Choroid plexus epithelial cell (primary cell): ENCODE measurements at regions not wholly inside any gene's neighbourhood (a gene's known extent, or its start where the extent isn't known, plus 50 kb on each side); places are given as distances from the start of the nearest gene placed in this dataset.
"Not testable (repeated sequence)": the region's sequence is repeated elsewhere in the genome, so short reads cannot be mapped to it uniquely, and the experiment has no call there.

Source experiments
- DNase-seq: peaks from one replicate; pipeline ENCODE4 v3.0.0-alpha.2; 2010; ENCODE audit warnings: low read depth
- H3K4me3 ChIP-seq: 2 replicates; pipeline ENCODE4 v1.5.1; 2011; ENCODE audit warnings: low read depth, mild to moderate bottlenecking, control low read depth, low read length, moderate library complexity
- TF ChIP-seq, protein P1 (sequence below): conservative IDR thresholded peaks from 2 replicates; pipeline ENCODE4 v1.5.1; 2011; ENCODE audit warnings: low read depth, mild to moderate bottlenecking, control low read depth, inconsistent platforms, low read length, moderate library complexity

DNA sequence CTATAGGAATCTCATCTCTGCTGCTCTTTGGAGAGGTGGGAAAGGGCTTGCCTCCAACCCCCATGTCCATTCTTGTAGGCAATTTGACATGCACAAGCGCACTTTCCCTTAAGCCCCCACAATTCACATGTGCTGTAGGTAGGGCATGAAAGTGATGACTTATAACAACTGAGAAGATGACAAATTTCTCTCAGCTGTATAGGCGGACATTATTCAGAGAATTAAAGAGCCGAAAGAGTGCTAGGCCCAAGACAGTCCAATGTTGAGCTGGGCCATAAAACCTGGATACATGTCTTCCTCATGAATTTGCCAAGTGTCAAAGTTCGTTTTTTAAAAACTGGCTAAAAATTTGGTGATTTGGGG lies 106.3 kb upstream of the LYPLAL1 start:
- TF ChIP-seq, protein P1, sequence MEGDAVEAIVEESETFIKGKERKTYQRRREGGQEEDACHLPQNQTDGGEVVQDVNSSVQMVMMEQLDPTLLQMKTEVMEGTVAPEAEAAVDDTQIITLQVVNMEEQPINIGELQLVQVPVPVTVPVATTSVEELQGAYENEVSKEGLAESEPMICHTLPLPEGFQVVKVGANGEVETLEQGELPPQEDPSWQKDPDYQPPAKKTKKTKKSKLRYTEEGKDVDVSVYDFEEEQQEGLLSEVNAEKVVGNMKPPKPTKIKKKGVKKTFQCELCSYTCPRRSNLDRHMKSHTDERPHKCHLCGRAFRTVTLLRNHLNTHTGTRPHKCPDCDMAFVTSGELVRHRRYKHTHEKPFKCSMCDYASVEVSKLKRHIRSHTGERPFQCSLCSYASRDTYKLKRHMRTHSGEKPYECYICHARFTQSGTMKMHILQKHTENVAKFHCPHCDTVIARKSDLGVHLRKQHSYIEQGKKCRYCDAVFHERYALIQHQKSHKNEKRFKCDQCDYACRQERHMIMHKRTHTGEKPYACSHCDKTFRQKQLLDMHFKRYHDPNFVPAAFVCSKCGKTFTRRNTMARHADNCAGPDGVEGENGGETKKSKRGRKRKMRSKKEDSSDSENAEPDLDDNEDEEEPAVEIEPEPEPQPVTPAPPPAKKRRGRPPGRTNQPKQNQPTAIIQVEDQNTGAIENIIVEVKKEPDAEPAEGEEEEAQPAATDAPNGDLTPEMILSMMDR, result no peak
- no peak for DNase-seq

DNA sequence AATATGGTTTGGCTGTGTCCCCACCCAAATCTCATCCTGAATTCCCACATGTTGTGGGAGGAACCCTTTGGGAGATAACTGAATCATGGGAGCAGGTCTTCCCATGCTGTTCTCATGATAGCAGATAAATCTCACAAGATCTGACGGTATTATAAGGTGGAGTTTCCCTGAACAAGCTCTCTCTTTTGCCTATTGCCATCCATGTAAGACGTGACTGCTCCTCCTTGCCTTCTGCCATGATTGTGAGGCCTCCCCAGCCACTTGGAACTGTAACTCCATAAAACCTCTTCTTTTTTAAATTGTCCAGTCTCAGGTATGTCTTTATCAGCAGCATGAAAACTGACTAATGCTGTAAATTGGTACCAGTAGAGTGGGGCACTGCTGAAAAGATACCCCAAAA lies 103.3 kb upstream of the LYPLAL1 start:
- DNase-seq, H3K4me3 ChIP-seq: not testable (repeated sequence)

More for the DNA sequence above, 106.3 kb upstream of the LYPLAL1 start:
- no peak overlapping the region for H3K4me3 ChIP-seq

DNA sequence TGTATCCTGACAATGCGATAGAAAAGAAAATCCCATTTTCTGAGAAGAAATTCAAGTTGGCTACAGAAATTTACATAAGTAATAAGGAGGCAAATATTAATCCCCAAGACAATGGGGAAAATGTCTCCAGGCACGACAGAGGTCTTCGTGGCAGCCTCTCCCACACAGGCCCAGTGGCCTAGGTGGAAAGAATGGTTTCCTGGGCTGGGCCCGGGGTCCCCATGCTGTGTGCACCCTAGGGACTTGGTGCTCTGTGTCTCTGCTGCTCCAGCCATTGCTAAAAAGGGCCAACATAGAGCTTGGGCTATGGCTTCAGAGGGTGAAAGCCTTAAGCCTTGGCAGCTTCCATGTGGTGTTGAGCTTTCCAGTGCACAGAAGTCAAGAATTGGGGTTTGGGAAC lies 102.5 kb upstream of the LYPLAL1 start:
- DNase-seq, result no peak

DNA sequence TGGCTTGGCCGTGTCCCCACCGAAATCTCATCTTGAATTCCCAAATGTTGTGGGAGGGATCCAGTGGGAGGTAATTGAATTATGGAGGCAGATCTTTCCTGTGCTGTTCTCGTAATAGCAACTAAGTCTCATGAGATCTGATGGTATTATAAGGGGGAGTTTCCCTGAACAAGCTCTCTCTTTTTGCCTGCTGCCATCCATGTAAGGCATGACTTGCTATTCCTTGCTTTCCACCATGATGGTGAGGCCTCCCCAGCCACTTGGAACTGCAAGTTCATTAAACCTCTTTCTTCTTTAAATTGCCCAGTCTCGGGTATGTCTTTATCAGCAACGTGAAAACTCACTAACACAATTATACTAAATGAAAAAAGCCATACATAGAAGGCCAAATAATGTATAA lies 101.3 kb upstream of the LYPLAL1 start:
- TF ChIP-seq, protein P1, result no peak
- no peak overlapping the region for H3K4me3 ChIP-seq
- no peak for DNase-seq

More for the DNA sequence above, 102.5 kb upstream of the LYPLAL1 start:
- TF ChIP-seq, protein P1, result no peak
- no peak overlapping the region for H3K4me3 ChIP-seq

DNA sequence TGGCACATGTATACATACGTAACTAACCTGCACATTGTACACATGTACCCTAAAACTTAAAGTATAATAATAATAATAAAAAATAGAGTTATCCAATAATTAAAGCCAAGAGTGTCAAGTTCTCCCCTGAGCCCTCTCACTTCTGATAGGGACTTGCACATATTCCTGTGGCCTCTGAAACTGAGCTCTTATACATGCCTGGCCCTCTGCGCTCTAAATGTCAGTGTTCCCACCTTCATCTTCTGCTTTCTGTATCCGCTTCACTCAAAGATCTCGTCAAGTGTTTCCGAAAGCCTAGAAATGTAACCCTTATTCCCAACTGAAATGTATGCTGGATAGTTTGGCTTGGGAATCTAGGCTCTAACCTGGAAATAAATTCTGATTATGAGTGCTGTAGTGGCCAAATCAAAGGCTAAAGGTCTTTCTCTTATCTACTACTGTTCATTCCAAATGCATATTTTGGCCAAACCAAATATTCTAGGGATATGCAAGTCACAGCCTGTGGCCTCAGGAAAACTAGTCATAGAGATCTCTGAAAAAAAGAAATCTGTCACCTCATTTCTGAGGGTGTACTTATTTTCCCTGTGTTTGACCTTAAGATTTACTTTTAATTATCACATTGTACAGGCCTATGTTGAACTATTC lies 99.5 kb upstream of the LYPLAL1 start:
- no peak overlapping the region for H3K4me3 ChIP-seq
- TF ChIP-seq, protein P1, result no peak
- DNase-seq, result no peak

DNA sequence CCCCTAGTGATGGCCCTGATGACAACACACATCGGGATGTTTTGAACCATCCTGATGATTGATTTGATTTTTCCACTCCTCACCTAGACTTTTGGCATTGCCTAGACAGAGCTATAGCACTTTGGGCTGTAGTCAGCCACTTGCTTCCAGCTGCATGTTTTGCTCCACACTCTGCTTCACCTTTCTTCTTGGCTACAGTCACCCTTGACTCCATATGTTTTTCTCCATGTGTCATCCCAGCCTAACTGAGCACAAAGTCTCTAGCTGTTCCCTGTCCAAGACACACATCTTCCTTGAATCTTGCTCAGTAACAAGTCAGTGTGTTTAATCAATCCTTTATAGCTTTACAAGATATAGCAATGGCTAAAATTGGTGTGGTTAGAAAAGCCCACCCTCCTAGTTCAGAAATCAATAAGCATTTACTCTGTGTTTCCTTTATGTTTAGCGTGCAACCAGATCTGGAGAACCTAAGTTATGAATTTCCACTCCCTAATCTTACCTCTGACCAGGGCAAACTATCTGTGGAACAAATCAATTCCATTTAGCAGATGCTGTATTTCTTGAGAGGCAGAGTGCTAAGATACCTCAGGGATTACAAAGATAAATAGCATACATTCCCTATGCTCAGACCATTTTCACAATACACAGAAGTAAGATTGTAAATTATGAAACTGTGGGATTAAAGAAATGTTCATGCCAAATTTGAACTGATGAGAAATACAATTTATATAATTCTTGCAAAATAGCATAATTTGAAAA lies 98.4 kb upstream of the LYPLAL1 start:
- DNase-seq, result peak; percentile 14
- TF ChIP-seq, protein P1, result no peak
- no peak overlapping the region for H3K4me3 ChIP-seq

DNA sequence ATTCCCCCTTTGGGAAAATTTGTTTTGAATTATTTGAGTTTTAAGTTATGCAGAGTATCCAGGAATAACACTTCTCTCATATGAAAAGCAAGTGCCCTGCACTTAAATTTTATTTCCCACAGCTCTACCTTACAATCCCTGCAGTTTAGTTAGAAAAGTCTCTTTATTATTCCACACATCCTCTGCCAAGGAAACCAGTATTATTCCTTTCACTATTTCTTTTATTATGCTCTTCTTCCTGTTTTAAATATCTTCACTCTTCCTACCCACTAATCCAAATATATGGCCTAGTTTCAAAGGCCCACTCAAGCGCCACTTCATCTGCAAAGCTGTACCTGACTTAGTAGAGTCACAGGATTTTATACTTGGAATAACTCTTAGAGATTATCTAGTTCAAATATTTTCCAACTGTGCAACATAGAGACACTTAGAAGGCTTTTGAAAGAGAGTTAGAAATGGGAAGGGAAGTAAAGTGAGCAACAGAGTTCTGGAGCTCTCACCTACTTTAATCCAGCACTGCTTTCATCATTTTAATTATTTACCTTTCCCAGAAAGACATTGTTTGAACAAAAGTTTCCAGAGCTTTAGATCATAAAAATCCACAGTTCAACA lies 97.2 kb upstream of the LYPLAL1 start:
- no peak for DNase-seq
- TF ChIP-seq, protein P1, result no peak
- no peak overlapping the region for H3K4me3 ChIP-seq

DNA sequence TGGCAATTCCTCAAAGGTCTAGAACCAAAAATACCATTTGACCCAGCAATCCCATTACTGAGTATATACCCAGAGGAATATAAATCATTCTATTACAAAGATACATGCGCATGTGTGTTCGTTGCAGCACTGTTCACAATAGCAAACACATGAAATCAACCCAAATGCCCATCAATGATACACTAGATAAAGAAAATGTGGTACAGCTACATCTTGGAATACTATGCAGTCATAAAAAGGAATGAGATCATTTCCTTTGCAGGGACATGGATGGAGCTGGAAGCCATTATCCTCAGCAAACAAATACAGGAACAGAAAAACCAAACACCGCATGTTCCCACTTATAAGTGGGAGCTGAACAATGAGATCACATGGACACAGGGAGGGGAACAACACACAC lies 95.9 kb upstream of the LYPLAL1 start:
- DNase-seq, H3K4me3 ChIP-seq: not testable (repeated sequence)
